Esophagus muscularis mucosa (tissue), 4 donors: ENCODE measurements at regions not wholly inside any gene's neighbourhood (a gene's known extent, or its start where the extent isn't known, plus 50 kb on each side); places are given as distances from the start of the nearest gene placed in this dataset.

Experiments used
- CTCF ChIP-seq, 3 experiments: fragments of 200-600 bp in 2 of 3; fragments of 450-650 bp in 1 of 3; sonication (generic) in 2 of 3; IDR thresholded peaks; one replicate each; pipeline ENCODE4 v1.5.1; 2017 to 2019; ENCODE audit warnings: antibody characterized with exemption in 3 of 3, mild to moderate bottlenecking in 2 of 3, moderate library complexity in 1 of 3
- EP300 ChIP-seq: sonication (generic); formaldehyde crosslinking; IDR thresholded peaks from one replicate; pipeline ENCODE4 v1.6.1; 2017; ENCODE audit warnings: antibody characterized with exemption
- POLR2A ChIP-seq: fragments of 450-650 bp; IDR thresholded peaks from one replicate; pipeline ENCODE4 v1.6.1; 2017; ENCODE audit warnings: antibody characterized with exemption, moderate library complexity, mild to moderate bottlenecking, low read depth
- POLR2AphosphoS5 ChIP-seq, 2 donors: sonication (generic); formaldehyde crosslinking; IDR thresholded peaks; one replicate each; pipeline ENCODE4 v1.6.1; 2017; ENCODE audit warnings: antibody characterized with exemption in 2 of 2

GRCh38 chr5:67476995-67477394 is 280.4 kb upstream of the CD180 start:
- no peak for TF ChIP-seq CTCF (IDR thresholded peaks at IDR 0.05)
- TF ChIP-seq POLR2A = no peak
- no peak for TF ChIP-seq EP300
- no peak for TF ChIP-seq POLR2AphosphoS5 (IDR thresholded peaks at IDR 0.05)
